Small intestine (tissue), 7 donors: ENCODE measurements at regions not wholly inside any gene's neighbourhood (a gene's known extent, or its start where the extent isn't known, plus 50 kb on each side); places are given as distances from the start of the nearest gene placed in this dataset.

ENCODE experiments used
- DNase-seq, 2 donors: peaks; one replicate each; pipeline versions ENCODE4 v3.0.0 to v3.0.0-alpha.2; 2013
- FAIRE-seq: peaks from 2 replicates; lab custom pipeline; 2012; peaks lifted over from hg19 to GRCh38; lab: Jason Lieb, UNC
- H3K27ac ChIP-seq, 3 donors: one replicate each; pipeline ENCODE4 v1.5.1; 2013; ENCODE audit warnings: low read length in 2 of 3, mild to moderate bottlenecking in 2 of 3, control low read depth in 1 of 3, inconsistent platforms in 1 of 3, low read depth in 1 of 3, moderate library complexity in 1 of 3
- H3K27me3 ChIP-seq, 3 donors: one replicate each; pipeline ENCODE4 v1.6.1; 2013; ENCODE audit warnings: low read length in 3 of 3, inconsistent platforms in 1 of 3; ENCODE audit not compliant: control insufficient read depth in 3 of 3, insufficient read depth in 3 of 3
- H3K36me3 ChIP-seq, 3 donors: one replicate each; pipeline ENCODE4 v1.6.1; 2013; ENCODE audit warnings: low read length in 3 of 3, inconsistent platforms in 1 of 3, low read depth in 1 of 3, mild to moderate bottlenecking in 1 of 3, moderate library complexity in 1 of 3; ENCODE audit not compliant: control insufficient read depth in 3 of 3, insufficient read depth in 2 of 3
- H3K4me1 ChIP-seq, 3 donors: one replicate each; pipeline ENCODE4 v1.6.1; 2013; ENCODE audit warnings: low read length in 2 of 3, inconsistent platforms in 1 of 3, low read depth in 1 of 3, mild to moderate bottlenecking in 1 of 3, moderate library complexity in 1 of 3; ENCODE audit not compliant: control insufficient read depth in 3 of 3, insufficient read depth in 2 of 3
- H3K4me3 ChIP-seq, 3 donors: one replicate each; pipeline ENCODE4 v1.5.1; 2013; ENCODE audit warnings: low read length in 3 of 3, control low read depth in 1 of 3, inconsistent platforms in 1 of 3, low read depth in 1 of 3, mild to moderate bottlenecking in 1 of 3, moderate library complexity in 1 of 3
- H3K9me3 ChIP-seq, 2 donors: one replicate each; pipeline ENCODE4 v1.6.1; 2013; ENCODE audit warnings: low read depth in 1 of 2, low read length in 1 of 2; ENCODE audit not compliant: control insufficient read depth in 2 of 2, insufficient read depth in 1 of 2
- WGBS, 3 donors: extraction: QIAGEN DNeasy Blood & Tissue Kit; methylation state at CpG; one replicate each; pipeline ENCODE4 v1.1.7; 2013; 5-methylcytosine and 5-hydroxymethylcytosine counted together
- donor health status: healthy with polysubstance abuse.
- donor health status: control.
- donor health status: control.
- donor health status: Bipolar disorder and iron deficiency.
- donor health status: healthy.

- WGBS, 3 donors, result 71 to 83% (median 77%) methylated on average over 2 of the region's 2 CpGs
- Histone ChIP-seq H3K27me3 (no peaks in the 10 kb centered on the region), H3K36me3 (no peaks in the 10 kb centered on the region), H3K4me3 (no peak overlapping the region), H3K27ac (no peak overlapping the region), H3K4me1 (no peaks in the 10 kb centered on the region), H3K9me3 (peaks cover 0 to 8% of the 10 kb centered on the region in 2 donors)
- DNase-seq, result no peak
- no peak for FAIRE-seq
Observed at GRCh38 chr3:76552653-76553052, 487.2 kb upstream of the ROBO2 start.

GRCh38 chr3:76554707-76555106, 485.2 kb upstream of the ROBO2 start:
- 19 to 37% (median 26%) methylated on average over 2 of the region's 2 CpGs for WGBS, 3 donors
- Histone ChIP-seq H3K27ac (no peak overlapping the region), H3K4me3 (no peak overlapping the region), H3K36me3 (no peaks in the 10 kb centered on the region), H3K4me1 (no peaks in the 10 kb centered on the region), H3K9me3 (peaks cover 0 to 8% of the 10 kb centered on the region in 2 donors), H3K27me3 (no peaks in the 10 kb centered on the region)
- DNase-seq (no peak), FAIRE-seq (no peak)

GRCh38 chr3:76561494-76562236, 478.2 kb upstream of the ROBO2 start:
- Histone ChIP-seq H3K27me3 (no peaks in the 10 kb centered on the region), H3K4me3 (no peak overlapping the region), H3K4me1 (no peaks in the 10 kb centered on the region), H3K36me3 (no peaks in the 10 kb centered on the region), H3K9me3 (no peaks in the 10 kb centered on the region), H3K27ac (no peak overlapping the region)
- DNase-seq, result no peak
- no peak for FAIRE-seq
- WGBS, 3 donors, result 33 to 40% (median 37%) methylated on average over 2 of the region's 2 CpGs

- FAIRE-seq, result no peak
- peak; percentile 1 to 4 for DNase-seq
- no peak overlapping the region for H3K4me3 ChIP-seq
Observed at GRCh38 chr3:76565496-76566210, 474.2 kb upstream of the ROBO2 start.

GRCh38 chr3:76566211-76566534, 473.7 kb upstream of the ROBO2 start:
- Histone ChIP-seq H3K27me3 (no peaks in the 10 kb centered on the region), H3K27ac (no peak overlapping the region), H3K4me3 (no peak overlapping the region), H3K9me3 (no peaks in the 10 kb centered on the region), H3K36me3 (no peaks in the 10 kb centered on the region), H3K4me1 (no peaks in the 10 kb centered on the region)
- 52 to 67% (median 66%) methylated on average over 2 of the region's 2 CpGs for WGBS, 3 donors
- no peak for DNase-seq
- no peak for FAIRE-seq

More at GRCh38 chr3:76565496-76566210, 474.2 kb upstream of the ROBO2 start:
- Histone ChIP-seq H3K27ac (no peak overlapping the region), H3K27me3 (no peaks in the 10 kb centered on the region), H3K36me3 (no peaks in the 10 kb centered on the region), H3K9me3 (no peaks in the 10 kb centered on the region), H3K4me1 (no peaks in the 10 kb centered on the region)
- WGBS, 3 donors, result 31 to 64% (median 53%) methylated on average over 5 of the region's 5 CpGs

- no peak for FAIRE-seq
- H3K9me3 ChIP-seq, result no peaks in the 10 kb centered on the region
- 65 to 74% (median 68%) methylated on average over 4 of the region's 4 CpGs for WGBS, 3 donors
Observed at GRCh38 chr3:76566904-76567303, 473.0 kb upstream of the ROBO2 start.

GRCh38 chr3:76570436-76571057, 469.4 kb upstream of the ROBO2 start:
- H3K36me3 ChIP-seq, result no peaks in the 10 kb centered on the region
- no peak overlapping the region for H3K27ac ChIP-seq
- FAIRE-seq (peak; percentile 39), DNase-seq (peak in 1 of 2 donors; percentile 12)
- WGBS, 3 donors, result 37 to 55% (median 45%) methylated on average over 3 of the region's 3 CpGs
- H3K9me3 ChIP-seq, result no peaks in the 10 kb centered on the region
- no peaks in the 10 kb centered on the region for H3K27me3 ChIP-seq
- H3K4me1 ChIP-seq, result no peaks in the 10 kb centered on the region
- H3K4me3 ChIP-seq, result no peak overlapping the region

More at GRCh38 chr3:76566904-76567303, 473.0 kb upstream of the ROBO2 start:
- no peaks in the 10 kb centered on the region for H3K27me3 ChIP-seq
- no peaks in the 10 kb centered on the region for H3K4me1 ChIP-seq
- H3K4me3 ChIP-seq, result no peak overlapping the region
- no peaks in the 10 kb centered on the region for H3K36me3 ChIP-seq
- H3K27ac ChIP-seq, result no peak overlapping the region
- DNase-seq, result no peak

GRCh38 chr3:76576201-76576600, 463.7 kb upstream of the ROBO2 start:
- H3K9me3 ChIP-seq, result no peaks in the 10 kb centered on the region
- no peak for FAIRE-seq
- H3K4me1 ChIP-seq, result no peaks in the 10 kb centered on the region
- no peak for DNase-seq
- WGBS, 3 donors, result 79 to 83% (median 81%) methylated on average over 2 of the region's 2 CpGs
- no peak overlapping the region for H3K4me3 ChIP-seq
- no peaks in the 10 kb centered on the region for H3K27me3 ChIP-seq
- no peaks in the 10 kb centered on the region for H3K36me3 ChIP-seq
- H3K27ac ChIP-seq, result no peak overlapping the region
